NCI-H510A (cell line): ENCODE measurements at regions not wholly inside any gene's neighbourhood (a gene's known extent, or its start where the extent isn't known, plus 50 kb on each side); places are given as distances from the start of the nearest gene placed in this dataset.
"Not testable (repeated sequence)": the region's sequence is repeated elsewhere in the genome, so short reads cannot be mapped to it uniquely, and the experiment has no call there.

Source experiments
- DNase-seq: peaks from one replicate; lab custom pipeline; 2025; lab: John Stamatoyannopoulos, UW

- peak; percentile 49 for DNase-seq
Measured at GRCh38 chr15:69554279-69554961, 101.8 kb downstream of the RPLP1 start.

GRCh38 chr15:69555080-69555479 is 102.5 kb downstream of the RPLP1 start:
- no peak for DNase-seq

GRCh38 chr15:69556344-69556743 is 103.7 kb downstream of the RPLP1 start:
- DNase-seq = no peak

- no peak for DNase-seq
Measured at GRCh38 chr15:69557020-69557706, 104.5 kb downstream of the RPLP1 start.

GRCh38 chr15:69557707-69558409 is 105.2 kb downstream of the RPLP1 start:
- DNase-seq = no peak

- no peak for DNase-seq
Measured at GRCh38 chr15:69559440-69560190, 107.0 kb downstream of the RPLP1 start.

GRCh38 chr15:69561071-69561784 is 108.6 kb downstream of the RPLP1 start:
- DNase-seq = no peak

GRCh38 chr15:69562116-69562515 is 109.5 kb downstream of the RPLP1 start:
- DNase-seq = no peak

- DNase-seq = no peak
Measured at GRCh38 chr15:69562564-69562963, 109.9 kb downstream of the RPLP1 start.

- DNase-seq = no peak
Measured at GRCh38 chr15:69565066-69565655, 112.5 kb downstream of the RPLP1 start.

- DNase-seq = not testable (repeated sequence)
Measured at GRCh38 chr15:69567238-69567760, 114.7 kb downstream of the RPLP1 start.

- DNase-seq = no peak
Measured at GRCh38 chr15:69568173-69569009, 115.8 kb downstream of the RPLP1 start.

- no peak for DNase-seq
Measured at GRCh38 chr15:69570454-69570853, 117.8 kb downstream of the RPLP1 start.

GRCh38 chr15:69570997-69571396 is 118.4 kb downstream of the RPLP1 start:
- no peak for DNase-seq

- DNase-seq = not testable (repeated sequence)
Measured at GRCh38 chr15:69573278-69573677, 120.7 kb downstream of the RPLP1 start.

- DNase-seq = no peak
Measured at GRCh38 chr15:69573815-69574475, 121.3 kb downstream of the RPLP1 start.

GRCh38 chr15:69574506-69574905 is 121.9 kb downstream of the RPLP1 start:
- no peak for DNase-seq

- DNase-seq = no peak
Measured at GRCh38 chr15:69575387-69575786, 122.8 kb downstream of the RPLP1 start.

GRCh38 chr15:69576035-69576526 is 123.5 kb downstream of the RPLP1 start:
- DNase-seq = peak; percentile 43
